ENCODE measurements at regions not wholly inside any gene's neighbourhood (a gene's known extent, or its start where the extent isn't known, plus 50 kb on each side); places are given as distances from the start of the nearest gene placed in this dataset.

DNA sequence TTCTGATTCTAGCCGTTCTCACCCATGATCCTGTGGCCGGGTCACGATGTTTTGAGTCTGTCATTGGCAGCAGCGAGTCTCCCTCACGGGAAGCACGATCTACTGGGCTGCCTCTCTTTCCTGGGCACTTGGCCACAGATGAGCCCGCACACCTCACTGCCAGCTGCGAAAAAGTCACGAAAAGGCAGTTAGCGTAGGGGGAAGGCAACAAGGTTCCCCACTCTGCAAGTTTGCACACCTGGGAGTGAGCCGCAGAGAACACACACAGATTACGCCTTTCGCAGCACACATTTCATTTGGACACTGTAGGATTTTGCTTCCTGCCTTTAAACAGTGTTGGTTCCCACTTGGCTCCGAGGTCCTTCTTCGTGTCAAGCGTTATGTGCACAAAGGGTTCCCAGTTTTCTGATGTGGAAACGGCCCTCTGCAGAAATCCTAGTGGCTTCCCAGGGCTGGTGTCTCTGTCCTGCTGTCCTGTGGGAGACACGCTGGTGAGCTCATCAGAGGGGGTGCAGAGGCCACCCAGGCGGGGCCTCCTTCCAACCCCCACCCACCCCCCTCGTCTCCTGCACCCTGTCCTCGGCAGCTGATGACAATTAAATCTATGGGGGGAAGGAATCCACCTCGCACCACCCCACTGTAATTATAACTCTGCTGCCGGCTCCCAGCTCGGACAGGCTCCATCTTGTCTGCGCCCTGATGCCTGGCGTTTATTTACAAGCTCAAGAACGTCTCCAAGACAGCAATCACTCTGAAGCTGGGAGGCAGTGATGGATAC, 157.3 kb upstream of the SALL3 start:
- no peak for DNase-seq

DNA sequence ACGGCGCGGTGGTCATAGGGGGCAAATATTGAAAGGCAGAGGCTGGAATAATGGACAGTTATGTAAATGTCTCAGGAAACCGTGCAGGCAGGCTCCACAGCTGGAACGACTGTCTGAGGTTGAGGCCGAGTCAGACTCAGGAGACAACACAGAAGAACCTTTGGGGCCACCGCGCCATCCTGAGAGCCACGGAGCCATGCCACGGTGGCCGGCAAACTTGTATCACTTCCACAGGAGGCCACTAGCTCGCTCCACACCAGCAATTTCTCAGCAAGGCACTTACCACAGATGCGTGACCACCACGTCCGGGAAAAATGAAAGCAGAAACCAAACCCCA, 156.7 kb upstream of the SALL3 start:
- DNase-seq = no peak

DNA sequence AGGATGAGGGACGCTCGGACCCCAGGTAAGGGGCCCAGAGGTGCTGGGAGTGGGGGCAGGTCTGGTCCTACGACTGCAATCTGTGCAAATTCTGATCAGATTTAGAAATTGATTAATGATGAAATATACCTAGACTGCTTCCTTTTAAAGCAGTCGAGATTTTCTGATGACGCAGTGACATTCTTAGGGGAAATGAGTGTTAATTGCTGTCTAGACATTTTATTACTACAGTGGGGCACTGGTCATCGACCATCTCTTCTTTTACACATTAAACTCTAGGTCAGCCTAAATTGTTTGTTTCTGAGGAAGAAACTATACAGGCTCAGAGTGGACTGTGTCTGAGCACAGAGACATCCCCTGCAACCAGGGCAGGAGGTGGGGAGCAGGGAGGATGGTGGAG, 154.4 kb upstream of the SALL3 start:
- no peak for DNase-seq

DNA sequence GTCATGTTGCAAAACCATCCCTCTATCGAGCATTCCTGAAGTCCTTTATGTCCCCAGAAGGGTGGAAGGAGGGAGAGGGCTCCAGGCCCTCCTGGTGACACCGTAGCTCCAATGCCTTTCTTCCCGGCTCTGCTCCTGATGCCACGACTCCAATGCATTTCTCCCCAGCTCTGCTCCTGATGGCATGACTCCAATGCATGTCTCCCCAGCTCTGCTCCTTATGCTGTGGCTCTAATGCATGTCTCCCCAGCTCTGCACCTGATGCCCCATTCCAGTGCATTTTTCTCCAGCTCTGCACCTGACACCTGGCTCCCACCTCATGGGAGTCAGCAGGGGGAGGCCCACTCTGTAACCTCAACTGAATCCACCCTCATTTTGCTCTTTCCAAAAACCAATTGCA, 153.0 kb upstream of the SALL3 start:
- DNase-seq = no peak

DNA sequence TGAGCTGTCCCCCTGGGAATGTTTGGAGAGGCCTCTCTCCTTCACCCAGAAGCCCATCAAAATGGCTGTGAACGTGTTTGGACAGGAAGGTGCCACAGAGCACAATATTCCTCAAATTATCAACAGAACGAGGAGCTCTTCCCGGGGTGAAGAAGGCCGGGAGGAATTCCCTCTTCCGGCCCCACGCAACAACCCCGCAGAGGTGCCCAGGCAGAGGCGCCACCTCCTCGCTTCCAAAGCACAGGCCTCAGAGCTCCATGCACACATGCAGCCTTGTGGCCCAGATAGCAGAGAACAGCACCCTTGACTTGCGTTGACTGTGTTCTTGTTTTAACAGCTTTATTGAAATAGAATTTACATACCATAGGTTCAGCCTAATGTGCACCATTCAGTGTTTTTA, 152.5 kb upstream of the SALL3 start:
- no peak for DNase-seq

DNA sequence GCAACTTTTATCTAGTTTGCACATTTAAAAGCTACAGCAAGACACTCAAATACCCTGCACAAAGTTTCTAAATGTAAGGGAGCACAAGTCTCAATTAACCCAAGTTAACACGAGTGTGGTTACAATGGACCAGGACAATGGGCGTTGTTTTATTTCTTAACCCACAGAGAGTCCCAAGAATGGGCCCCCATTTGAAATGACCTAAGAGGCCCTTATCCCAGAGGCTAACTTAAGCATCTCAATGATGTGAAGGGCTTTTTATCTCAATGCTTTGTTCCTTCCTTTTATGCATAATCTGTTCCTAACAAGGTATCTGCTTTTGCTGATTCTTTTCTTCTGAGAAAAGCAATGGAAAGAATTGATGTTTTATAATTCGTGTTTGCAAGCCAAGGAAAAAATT, 151.5 kb upstream of the SALL3 start:
- DNase-seq = no peak

DNA sequence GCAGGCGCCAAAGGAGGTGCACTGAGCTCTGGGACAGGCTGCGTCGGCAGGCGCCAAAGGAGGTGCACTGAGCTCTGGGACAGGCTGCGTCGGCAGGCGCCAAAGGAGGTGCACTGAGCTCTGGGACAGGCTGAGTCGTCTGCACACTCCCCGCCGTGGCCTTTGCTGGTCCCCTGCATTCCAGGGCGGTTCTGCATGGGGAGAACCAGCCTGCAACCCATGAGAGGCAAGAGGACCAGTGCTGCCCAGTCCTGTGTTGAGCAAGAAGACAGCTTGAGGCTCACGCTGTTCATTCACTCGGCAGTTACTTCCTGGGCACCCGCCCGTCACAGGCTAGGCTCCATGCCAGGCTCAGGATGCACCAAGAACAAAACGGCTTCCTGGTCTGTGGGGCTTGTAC, 150.6 kb upstream of the SALL3 start:
- peak in 4 of 56 donors; percentile 2 to 22 (median 14) for DNase-seq

DNA sequence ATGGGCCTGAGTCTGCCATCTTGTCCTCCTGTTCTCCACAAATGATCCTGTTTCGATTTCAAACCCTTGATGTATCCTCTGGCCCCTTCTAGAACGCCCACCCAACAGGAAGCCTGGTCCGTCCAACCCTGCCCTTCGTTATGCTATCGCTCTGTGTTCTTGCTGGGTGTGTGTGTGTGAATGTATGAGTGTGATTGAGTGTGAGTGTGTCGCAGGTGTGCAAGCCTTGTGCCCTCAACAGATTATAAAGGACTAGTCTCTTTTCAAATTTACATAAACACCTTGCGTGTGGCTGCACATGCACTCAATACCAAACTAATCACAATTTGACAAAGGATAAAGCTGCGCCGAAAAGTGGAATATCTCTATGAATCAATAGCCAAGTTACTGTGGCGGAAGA, 149.5 kb upstream of the SALL3 start:
- no peak for DNase-seq

DNA sequence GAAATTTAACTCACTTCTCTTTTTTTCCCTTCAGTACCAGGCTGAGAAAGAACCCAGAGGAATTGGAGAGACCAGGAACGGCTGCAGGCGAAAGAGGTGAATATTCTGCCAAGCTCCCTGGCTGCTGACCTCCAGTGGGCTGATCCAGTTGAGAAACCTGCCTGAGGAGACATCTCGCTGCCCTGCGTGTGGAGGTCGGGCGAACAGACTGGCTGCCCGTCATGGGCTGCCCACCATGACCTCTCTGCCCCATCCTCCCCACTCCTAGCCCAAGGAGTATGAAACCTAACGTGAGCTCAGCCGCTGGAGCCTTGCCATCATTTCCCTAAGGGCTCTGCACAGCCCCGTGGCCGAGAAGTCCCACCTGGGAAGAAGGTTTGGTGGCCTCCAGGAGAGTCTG, 148.8 kb upstream of the SALL3 start:
- DNase-seq = no peak

DNA sequence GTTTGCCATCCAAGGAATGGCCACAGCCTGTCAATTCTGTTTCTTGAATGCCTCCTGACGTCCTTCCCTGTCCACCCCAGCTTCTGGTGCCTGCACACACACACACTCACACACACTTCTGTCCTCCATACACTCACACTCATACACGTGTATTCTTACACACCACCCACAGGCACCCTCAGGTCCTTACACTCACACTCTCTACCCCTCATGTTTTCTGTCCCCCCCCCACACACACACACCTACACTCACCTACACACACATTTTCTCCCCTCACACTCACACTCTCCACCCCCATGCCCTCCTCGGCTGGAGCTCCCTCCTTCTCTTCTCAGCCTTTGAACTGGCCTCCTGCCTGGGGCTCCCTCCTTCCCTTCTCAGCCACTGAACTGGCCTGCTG, 148.0 kb upstream of the SALL3 start:
- DNase-seq = no peak

DNA sequence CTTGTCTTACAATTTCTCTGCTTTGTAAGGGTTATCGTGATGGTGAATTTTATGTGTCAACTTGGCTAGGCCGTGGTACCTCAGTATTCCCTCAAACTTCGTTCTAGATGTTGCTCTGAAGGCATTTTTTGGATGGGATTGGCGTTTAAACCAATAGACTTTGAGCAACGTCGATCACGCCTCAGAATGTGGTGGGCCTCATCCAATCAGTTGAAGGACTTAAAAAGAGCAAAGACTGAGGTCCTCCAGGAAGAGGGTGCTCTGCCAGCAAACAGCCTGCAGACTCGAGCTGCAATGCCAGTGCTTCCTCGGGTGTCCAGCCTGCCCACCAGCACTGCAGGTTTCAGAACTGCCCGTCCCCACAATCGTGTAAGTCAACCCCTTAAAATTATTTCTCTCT, 145.8 kb upstream of the SALL3 start:
- DNase-seq = no peak

DNA sequence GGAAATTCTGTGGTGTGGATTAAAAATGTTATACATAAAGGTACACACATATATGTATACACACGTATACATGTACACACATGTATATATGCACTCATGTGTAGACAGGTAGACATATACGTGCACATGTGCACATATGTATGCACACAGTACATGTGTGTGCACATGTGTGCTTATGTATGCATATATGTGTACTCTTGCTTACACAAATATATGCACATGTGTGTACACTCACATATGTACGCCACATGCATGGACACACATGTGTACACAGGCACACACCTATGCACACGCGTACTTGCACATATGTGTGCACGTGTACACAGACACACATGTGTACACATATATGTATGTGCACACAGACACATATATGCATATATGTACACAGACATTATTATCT, 142.8 kb upstream of the SALL3 start:
- no peak for DNase-seq

DNA sequence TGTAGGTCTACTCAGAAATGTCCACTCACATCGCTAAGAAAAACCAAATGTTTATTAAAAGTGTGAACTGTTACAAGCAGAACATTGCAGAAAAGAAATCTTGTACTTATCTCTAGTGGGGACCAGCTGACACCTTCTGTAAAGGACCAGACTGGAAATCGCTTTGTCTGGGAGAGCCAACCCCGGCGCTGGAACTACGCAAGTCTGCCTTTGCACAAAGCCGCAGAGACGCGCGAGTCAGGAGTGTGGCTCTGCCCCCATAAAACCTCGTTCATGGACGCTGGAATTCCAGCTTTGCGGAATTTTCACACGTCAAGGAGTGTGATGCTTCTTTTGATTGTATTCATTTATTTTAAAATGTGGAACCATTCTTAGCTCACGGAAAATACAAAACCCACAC, 141.9 kb upstream of the SALL3 start:
- DNase-seq = no peak

DNA sequence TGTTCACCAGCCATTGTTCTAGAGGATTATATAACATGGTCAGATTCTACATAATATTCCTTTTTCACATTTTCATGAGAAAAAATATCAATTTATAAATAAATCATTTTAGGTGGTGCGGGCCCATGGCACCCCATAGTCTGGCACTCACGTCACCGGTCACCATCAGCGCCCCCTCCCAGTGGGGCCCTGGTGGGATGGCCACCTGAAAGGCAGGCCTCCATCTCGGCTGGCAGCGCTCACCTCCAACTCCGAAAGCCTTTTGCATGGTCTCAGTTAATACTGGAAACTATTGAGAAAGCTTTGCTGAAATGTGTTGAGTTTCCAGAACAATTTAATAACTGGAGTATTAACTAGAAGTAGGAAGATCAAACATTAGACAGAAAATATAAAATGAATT, 141.4 kb upstream of the SALL3 start:
- DNase-seq = no peak

DNA sequence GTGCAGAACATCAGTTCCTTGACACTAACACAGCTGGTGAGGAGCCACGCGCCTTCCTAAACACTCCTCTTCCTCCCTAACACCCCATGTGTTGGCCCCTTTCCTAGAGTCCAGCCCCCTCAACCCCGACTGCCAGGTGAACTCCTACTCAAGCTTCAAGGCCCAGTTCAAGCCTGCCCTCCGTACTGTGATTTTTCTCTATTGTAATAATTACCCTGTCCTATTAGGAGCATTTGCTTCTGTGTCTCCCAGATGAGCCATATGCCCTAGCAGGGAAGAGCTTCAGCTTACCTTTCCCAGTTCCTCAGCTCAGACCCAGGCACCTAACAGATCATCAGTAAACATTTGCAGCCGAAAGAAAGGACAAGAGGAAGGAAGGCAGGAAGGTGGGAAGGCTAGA, 130.6 kb upstream of the SALL3 start:
- DNase-seq = no peak

DNA sequence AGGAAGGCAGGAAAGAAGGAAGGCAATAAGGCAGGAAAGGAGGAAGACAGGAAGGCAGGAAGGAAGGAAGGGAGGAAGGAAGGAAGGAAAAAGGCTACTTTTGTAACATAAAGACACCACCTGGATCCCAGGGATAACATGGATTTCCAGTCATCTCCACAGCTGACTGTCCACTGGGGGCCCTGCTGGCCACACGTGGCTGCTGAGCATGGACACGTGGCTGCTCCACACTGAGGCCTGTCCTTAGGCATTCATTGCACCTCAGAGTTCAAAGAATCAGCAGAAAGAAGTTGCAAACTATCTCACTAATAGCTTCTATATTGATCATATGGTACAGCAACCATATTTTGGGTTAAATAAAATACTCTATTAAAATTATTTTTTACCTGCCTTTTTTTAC, 130.2 kb upstream of the SALL3 start:
- no peak for DNase-seq

DNA sequence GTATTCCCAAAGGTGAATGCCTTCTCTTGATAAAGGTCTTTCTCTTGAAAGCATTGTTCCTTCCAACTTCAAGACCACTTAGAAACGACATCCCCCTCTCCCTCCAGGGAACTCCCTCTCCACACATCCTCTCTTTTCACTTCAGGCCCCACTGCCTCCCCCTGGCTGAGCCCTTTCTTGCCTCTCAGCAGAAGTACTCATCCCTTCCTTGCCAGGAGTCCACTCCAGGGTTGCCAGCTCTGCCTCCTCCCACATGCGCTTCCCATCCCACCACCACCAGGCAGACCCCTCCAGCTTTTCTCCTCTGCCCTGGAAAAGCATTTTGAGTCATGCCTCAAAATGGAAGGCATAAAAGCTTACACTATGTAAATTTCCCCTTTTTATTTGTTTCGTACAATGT, 126.3 kb upstream of the SALL3 start:
- DNase-seq = no peak

DNA sequence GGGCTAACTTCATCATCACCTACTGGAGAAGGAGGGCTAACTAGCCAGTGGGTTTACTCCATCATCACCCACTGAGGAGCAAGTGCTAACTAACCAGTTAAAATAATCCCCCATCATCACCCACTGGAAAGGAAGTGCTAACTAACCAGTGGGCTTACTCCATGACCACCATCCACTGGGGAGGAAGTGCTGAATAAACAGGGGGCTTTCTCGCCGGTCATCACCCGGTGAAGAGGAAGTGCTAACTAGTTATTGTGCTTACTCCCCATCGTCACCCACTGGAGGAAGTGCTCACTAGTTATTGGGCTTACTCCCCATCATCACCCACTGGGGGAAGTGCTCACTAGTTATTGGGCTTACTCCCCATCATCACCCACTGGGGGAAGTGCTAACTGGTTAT, 124.4 kb upstream of the SALL3 start:
- no peak for DNase-seq

DNA sequence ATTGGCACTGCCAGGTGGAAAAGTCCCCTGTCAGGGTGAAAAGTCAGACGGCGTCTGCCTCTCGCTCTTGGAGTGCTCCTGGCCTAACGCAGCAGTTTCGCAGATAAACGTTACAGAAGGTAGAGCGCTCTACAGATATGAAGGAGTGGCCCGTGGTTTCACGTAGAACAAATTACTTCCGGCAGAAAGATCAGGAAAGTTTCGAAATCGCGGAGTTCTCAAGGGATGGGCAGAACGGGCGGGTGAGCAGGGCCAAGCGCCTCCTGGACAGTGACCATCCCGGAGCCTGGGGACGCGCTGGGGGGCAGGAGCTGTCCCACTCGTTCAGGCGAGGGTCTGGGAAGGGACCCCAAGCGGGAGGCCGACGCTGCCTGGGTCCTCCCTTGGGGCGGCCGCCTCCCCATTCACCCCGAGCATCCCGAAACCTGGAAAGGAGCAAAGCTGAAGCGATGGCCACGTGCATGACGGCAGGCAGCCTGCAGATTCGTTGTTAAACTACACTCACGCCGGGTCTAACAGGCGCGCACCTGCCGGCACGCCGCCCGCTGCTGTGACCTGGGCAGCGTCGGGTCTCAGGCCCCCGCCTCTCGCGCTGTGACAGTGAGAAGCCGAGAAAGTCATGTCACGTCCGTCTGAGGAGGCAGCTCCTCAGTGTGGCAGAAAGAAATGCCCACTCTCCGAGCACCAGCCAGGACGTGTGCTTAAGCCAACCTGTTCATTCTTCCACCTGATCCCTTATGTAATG, 122.9 kb upstream of the SALL3 start:
- DNase-seq = no peak

DNA sequence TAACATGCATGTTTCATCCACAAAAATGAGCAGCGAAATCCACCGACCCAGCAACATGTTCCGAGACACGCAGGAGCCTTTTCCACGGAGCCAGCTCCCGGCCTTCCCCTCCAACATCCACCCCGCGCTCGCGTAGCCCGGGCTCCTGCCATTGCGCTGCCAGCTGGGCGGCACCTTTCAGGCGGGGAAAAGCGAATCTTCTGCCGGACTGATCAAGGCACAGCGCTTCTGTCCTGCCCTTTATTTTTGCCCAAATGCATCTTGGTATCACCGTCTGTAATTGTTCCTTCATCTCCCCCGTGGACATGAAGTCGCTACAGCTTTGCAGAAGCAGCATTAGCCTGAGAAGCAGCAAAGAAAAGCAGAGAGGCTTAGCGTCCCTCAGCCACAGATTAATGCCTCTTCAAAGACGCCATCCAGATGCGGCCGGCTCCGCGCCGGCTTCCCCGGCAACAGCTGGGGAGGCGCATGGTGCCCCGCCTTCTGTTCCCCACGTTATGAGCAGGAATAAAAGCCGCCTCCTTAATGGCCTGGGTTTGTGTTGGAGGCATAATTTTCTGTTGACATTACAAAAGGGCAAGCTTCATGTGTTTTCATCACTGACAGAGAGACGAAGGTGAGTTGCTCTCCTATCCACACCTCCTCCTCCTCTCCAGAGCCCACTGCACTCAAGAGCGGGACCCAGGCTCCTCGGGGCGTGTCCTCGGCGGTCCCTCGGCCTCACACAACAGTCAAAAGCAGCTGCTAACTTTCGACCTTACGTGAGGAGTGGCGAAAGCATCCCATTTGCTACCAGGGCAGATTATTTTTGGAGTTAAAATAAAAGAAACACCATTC, 122.1 kb upstream of the SALL3 start:
- DNase-seq = no peak

DNA sequence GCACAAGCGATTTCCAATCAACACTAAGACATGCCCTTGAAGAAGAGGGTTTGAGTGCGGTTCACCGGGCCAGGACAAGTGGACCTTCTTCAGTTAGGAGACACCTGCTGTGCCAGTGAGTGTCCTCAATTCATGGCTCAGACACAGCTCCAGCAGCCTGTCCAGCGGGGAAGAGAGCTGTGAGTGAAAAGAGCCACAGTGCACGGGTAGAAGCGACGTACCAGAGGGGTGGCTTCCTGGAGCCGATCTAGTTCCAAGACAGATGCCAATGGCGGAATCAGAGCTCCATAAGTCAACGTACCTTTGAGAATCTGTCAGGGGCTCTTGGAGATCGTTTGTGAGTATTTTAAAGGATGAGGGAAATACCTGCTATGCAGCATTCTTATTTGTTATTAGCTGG, 119.9 kb upstream of the SALL3 start:
- no peak for DNase-seq

DNA sequence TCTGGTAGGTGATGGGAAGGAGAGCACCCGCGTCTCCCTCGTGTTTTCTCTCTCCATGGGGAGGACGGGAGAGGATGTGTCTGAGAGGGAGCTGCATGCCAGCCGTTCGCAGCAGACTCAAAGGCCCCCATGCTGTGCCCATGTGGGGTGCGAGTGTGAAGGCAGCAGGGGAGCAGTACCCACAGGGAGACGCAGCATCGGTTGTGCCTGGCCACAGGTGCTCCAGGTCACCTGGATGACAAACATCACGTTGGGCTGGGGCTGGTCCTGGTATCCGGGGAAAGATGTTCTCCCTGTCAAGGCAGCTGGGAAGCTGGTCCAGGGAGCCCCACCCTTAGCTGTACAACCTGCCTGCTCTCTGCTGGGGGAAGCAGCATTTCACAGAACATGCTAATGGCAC, 119.5 kb upstream of the SALL3 start:
- no peak for DNase-seq

DNA sequence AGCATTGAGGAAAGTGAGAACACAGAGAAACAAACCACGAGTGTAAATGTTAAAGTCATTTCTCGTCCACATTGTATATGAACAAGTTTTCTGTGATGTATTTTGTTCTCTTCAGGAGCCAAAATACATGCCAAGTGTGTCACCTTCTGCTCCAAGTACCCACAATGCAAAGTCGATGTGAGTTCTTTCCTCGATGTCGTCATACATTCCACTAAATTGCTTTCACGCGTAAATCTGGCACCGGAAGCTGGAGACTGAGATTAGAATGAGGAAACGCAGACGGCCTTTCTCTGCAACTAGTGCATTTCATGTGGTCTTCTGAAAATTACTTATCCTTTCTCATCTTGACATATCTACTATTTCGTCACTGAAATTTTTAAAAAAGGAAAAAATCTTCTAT, 118.5 kb upstream of the SALL3 start:
- no peak for DNase-seq
